NCI-H1436 (cell line): ENCODE measurements at regions not wholly inside any gene's neighbourhood (a gene's known extent, or its start where the extent isn't known, plus 50 kb on each side); places are given as distances from the start of the nearest gene placed in this dataset.
"Not testable (repeated sequence)": the region's sequence is repeated elsewhere in the genome, so short reads cannot be mapped to it uniquely, and the experiment has no call there.

ENCODE experiments used
- DNase-seq: peaks from one replicate; lab custom pipeline; 2025; lab: John Stamatoyannopoulos, UW

- not testable (repeated sequence) for DNase-seq
Measured at GRCh38 chr4:189881190-189881589, 59.5 kb upstream of the FRG1 start.

DNA sequence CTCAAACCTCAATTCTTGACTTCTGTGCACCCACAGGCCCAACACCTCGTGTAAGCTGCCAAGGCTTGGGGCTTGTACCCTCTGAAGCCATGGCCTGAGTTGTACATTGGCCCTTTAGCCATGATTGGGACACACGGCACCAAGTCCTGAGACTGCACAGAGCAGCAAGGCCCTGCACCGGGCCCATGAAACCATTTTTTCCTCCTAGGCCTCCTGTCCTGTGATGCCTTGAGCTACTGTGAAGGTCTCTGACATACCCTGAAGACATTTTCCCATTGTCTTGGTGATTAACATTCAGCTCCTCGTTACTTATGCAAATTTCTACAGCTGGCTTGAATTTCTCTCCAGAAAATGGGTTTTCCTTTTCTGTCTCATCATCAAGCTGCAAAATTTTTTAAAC lies 52.3 kb upstream of the FRG1 start:
- not testable (repeated sequence) for DNase-seq
